SKM-1 (cell line): ENCODE measurements at regions not wholly inside any gene's neighbourhood (a gene's known extent, or its start where the extent isn't known, plus 50 kb on each side); places are given as distances from the start of the nearest gene placed in this dataset.
A peak's percentile ranks its signal among the peaks of the same experiment; 100 is the strongest.

Experiments
- DNase-seq: peaks from one replicate; lab custom pipeline; 2025; ENCODE audit not compliant: unreplicated experiment; lab: John Stamatoyannopoulos, UW

GRCh38 chr2:53450923-53451322, 316.7 kb upstream of the CHAC2 start:
- DNase-seq: no peak

GRCh38 chr2:53448591-53448990, 319.0 kb upstream of the CHAC2 start:
- no peak for DNase-seq

- DNase-seq: no peak
Measured at GRCh38 chr2:53448086-53448485, 319.5 kb upstream of the CHAC2 start.

- no peak for DNase-seq
Measured at GRCh38 chr2:53445383-53446070, 322.1 kb upstream of the CHAC2 start.

- DNase-seq: no peak
Measured at GRCh38 chr2:53442783-53443182, 324.8 kb upstream of the CHAC2 start.

- no peak for DNase-seq
Measured at GRCh38 chr2:53442093-53442492, 325.5 kb upstream of the CHAC2 start.

GRCh38 chr2:53438692-53439091, 328.9 kb upstream of the CHAC2 start:
- no peak for DNase-seq

- DNase-seq: no peak
Measured at GRCh38 chr2:53438100-53438499, 329.5 kb upstream of the CHAC2 start.

GRCh38 chr2:53437371-53437770, 330.2 kb upstream of the CHAC2 start:
- no peak for DNase-seq

GRCh38 chr2:53436882-53437281, 330.7 kb upstream of the CHAC2 start:
- no peak for DNase-seq

GRCh38 chr2:53435610-53436009, 332.0 kb upstream of the CHAC2 start:
- no peak for DNase-seq

- DNase-seq: no peak
Measured at GRCh38 chr2:53434466-53434865, 333.1 kb upstream of the CHAC2 start.

GRCh38 chr2:53432936-53433335, 334.7 kb upstream of the CHAC2 start:
- no peak for DNase-seq

GRCh38 chr2:53429901-53430300, 337.7 kb upstream of the CHAC2 start:
- DNase-seq: no peak

- no peak for DNase-seq
Measured at GRCh38 chr2:53424902-53425301, 342.7 kb upstream of the CHAC2 start.

- DNase-seq: no peak
Measured at GRCh38 chr2:53423465-53423864, 344.1 kb upstream of the CHAC2 start.

GRCh38 chr2:53422979-53423378, 344.6 kb upstream of the CHAC2 start:
- DNase-seq: peak; percentile 33

- no peak for DNase-seq
Measured at GRCh38 chr2:53417385-53417784, 350.2 kb upstream of the CHAC2 start.

GRCh38 chr2:53407363-53408080, 360.1 kb upstream of the CHAC2 start:
- DNase-seq: no peak

- DNase-seq: no peak
Measured at GRCh38 chr2:53403792-53404413, 363.7 kb upstream of the CHAC2 start.

GRCh38 chr2:53397085-53397484, 370.5 kb upstream of the CHAC2 start:
- no peak for DNase-seq

GRCh38 chr2:53381271-53381670, 386.3 kb upstream of the CHAC2 start:
- no peak for DNase-seq
